NCI-H460 (cell line): ENCODE measurements at regions not wholly inside any gene's neighbourhood (a gene's known extent, or its start where the extent isn't known, plus 50 kb on each side); places are given as distances from the start of the nearest gene placed in this dataset.
"Not testable (repeated sequence)": the region's sequence is repeated elsewhere in the genome, so short reads cannot be mapped to it uniquely, and the experiment has no call there.

Experiments used
- DNase-seq: peaks from one replicate; pipeline ENCODE4 v3.0.0-alpha.2; 2016; ENCODE audit warnings: low read depth; ENCODE audit errors: extremely low read depth

DNA sequence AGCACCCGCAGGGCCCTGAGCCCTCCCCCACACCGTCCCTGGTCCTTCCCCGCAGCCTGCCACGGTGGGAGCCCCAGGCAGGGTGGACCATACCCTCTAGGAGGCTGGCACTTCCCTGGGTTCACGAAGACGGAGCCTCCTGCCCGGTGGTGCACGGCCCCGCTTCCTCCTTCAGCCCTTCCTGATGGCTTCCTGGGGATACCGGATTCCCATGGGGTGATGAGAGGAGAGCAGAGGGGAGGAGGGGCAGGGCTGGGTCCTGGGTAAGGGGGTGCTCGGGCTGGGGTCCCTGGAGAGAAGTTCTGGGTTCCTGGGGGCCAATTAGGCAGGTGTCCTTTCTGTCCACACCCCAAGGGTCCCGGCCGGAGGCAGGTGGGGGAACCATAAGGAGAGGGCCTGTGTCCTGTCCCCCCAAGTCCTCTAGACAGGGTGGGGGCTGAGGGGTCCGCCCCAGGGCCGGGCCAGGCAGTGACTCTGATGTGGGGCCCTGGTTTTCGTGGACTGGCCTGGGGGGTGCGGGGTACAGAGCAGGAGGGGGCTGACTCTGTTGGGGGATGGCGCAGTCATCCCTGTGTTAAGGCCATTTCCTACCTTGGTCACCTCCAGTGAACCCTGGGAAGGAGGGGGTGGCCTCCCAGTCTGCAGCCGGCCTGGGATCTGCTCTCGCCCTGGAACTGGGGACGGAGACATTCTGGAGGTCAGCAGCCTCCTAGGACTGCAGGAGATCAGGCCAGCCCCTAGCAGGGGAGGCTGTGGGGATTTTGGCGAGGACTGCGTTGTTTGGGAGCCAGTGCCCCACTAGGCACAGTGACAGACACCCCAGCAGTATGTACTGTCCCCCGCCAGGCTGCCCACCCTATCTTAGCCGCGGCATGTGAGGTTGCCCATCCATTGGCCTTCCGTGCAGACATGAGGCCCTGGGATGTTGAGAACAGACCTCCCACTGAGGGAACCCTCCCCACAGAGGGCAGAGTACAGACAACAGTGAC, 366.4 kb downstream of the TMEM121 start:
- not testable (repeated sequence) for DNase-seq

DNA sequence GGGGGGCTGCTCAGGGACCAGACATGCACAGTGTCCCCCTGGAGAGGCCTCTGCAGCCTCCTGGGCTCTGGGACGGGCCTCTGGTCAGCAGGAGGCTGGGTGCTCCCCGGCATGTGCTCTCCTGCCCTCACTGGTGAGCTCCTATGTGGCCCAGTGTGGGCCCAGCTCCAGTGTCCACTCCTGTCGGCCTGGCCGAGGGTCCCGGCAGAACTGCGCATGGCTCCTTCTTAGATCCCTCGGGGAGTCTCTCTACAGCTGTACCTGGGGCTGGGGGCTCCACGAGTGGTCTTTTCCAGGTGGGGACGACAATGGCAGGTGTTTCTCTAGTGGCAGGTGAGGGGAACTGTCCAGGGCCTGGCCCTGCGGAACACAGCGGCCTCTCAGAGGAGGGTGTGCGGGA, 367.3 kb downstream of the TMEM121 start:
- DNase-seq: not testable (repeated sequence)

DNA sequence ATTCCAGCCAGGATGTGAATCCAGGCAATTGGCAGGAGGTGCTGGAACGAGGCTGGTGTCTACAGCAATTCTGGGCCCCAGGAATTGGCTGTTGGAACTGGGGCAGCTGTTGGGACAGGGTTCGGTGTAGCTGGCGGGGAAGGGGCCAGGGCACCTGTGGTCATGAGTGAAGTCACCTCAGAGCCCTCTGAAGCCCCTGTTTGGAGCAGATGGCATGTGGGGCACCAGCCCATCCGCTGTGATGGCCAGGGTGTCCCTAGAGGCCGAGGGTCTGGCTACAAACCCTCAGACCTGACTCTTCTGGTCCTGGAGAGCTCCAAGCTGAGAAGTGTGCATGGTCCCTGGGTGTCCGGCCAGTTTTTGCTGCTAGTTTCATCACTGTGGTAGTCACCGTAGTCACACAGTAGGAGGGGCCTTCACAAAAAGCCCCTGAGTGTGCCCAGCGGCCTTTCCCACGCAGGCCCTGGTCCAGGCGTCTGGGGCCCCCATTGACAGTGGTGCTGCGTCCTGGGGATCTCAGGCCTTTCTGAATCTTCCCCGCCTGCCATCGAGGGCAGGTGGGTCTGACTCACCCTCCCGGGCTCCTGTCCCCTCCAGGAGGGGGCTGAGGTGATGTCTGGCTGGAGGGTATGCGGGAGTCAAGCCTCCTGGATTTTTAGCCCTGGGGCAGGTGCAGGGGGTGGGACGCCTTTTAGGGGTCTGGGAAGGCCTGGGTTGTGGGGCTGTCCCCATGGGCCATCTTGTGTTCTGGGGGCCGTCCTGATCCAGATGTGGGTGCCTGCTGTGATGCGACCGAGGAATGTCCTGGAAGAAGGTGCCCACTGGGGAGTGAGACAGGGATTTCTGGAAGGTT, 368.0 kb downstream of the TMEM121 start:
- no peak for DNase-seq

DNA sequence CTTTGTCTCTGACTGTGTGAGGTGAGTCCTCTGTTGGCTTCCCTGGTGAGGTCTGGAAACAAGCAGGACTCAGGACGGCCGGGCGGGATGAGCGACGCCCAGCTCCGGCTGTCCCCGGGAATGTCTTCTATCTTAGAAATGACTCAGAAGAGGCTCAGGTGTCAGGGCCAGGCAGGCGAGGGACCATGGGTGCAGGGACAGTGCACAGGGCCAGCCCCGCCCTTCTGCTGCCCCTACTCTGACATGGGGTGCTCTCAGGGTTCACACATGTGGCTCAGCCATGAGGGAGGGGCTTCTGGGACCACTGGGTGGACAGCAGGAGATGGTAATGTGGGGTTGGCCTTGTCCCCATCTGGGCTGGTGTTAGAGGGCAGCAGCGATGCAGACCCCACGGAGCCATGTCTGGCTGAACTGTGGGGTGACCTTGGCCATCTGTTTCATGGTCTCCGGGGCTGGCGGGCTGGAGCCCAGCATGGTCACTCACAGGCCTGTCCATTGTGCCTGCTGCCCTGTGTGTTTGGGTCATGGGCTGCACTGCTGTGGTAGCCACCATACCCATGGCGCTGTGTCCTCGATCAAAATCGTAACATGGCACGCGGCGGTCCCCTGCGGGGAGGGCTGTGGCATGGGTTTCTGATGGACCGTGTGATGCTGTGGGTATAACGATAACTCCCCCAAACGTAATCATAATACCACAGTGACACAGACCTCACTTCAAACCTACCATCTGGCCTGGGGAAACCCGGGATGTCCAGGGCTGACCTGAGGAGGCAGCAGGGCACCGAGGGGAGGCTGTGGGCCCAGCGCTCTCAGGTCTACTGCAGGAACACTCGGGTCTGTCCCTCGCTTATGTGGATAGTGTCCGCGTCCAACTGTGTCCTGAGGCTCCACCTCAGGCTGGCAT, 368.8 kb downstream of the TMEM121 start:
- no peak for DNase-seq

DNA sequence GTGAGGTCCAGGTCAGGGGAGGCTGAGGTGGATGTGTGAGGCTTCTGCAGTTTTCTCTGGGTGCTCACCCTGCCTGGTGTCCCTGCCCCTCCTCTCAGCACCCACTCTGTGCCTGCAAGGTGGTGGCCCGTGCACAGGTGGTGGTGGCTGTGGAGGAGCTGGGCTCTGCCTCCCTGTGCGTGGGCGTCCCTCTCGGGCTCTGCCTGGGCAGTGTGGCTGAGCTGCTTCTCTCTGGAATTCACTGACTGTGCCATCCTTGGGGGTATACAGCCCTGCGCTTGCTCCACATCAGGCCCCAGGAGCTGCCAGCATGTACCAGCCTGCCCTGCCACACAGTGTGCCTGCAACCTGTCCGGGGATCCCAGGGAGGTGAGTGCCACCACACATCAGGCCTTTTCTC, 369.8 kb downstream of the TMEM121 start:
- not testable (repeated sequence) for DNase-seq

DNA sequence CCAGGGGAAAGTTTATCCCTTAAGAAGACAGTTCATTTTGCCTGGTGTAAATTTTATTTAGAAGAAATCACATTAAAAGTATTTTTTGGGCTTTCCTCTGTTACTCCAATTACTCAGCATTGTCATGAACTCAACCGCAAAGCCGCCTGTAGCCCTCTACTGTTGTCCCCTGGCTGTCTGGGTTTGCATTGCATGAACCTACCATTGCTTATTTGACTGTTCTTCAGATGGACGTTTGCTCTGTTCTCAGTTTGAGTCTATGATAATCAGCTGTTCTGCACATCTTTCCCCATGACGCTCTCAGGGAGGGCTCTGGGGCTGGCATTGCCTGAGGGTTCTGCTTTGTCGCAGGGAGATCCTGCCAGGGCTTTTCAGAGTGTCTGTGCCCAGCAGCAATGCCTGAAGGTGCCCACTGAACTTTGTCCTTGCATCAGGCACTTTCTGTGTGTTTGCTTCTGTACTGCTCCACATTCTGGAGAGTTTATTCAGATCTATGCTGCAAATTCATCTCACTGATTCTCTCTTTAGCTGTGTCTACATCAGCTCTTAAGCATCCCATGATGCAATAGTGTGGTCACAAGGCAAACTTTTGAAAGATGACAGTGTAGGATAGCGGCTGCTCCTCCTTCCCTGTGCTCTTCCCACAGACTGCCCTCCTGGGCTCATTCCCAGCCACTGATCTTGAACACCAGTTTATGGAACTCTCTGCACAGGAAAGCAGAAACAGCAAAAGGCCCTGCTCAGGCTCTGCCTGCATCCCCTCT, 370.8 kb downstream of the TMEM121 start:
- peak; percentile 7 for DNase-seq

DNA sequence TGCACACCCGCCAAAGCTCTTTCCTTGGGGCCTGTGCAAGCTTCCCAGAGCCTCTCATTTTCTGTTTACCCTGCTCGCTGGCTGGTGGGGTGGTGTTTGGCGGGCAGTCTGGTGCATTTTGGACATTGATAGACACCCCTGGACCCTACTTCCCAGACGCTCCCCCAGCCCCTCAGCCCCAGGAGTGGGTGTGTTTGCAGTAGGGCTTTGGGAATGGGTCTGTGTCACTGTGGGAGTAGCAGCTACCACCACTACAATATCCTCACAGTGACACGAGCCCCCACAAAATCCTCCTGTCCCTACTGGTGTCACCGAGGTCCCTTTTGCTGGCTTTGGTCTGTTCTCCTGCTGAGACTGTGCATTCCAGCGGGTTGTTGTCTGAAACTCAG, 371.3 kb downstream of the TMEM121 start:
- DNase-seq: no peak

DNA sequence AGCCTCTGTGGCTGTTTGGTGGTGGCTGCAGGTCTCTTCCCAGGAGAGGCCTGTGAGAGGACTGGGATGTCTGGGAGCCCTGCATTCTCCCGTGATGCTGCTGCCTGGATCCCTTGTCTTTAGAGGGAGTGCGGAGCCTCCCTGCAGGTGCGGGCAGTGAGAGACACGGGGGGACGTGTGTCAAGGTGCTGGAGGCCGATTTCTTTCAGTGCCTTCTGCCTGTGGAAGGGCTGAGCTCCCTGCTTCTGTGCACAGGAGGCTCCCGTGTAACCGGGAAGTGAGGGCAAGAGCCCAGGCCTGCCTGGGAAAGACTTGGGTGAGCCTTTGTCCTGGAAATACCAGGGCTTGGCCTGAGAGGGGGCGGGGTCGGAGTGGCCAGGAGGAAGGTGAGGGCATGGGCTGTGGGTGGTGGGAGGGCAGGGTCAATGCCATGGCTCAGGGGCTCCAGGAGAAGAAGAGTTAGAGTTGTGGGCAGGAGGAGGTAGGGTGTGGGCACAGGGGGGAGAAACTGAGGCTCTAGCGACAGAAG, 372.2 kb downstream of the TMEM121 start:
- no peak for DNase-seq

DNA sequence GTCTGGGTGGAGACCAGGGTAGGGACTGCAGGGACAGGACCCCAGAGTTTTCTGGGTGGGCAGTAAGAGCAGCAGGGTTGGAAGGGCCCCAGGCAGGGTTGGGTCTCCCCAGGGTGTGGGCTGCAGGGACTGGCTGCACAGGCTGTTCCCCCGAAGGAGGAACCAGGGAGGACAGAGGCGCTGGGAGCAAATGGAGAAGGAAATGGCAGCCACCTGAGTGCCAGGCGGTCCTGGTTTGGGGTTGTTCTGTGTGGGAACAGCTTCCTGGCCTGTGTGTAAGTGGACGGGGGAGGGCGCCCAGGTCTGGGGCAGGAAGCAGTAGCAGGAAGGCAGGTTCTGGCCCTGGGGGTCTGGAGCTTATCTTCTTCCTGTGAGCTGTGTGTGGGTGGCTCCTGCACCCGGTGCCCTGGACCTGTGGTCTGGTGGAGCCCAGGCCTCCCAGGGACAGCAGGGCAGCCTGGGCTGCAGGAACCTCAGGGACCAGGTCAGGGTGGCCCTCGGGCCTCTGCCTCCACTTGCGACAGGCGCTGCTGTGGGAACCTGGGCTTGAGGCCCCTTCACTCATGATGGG, 372.8 kb downstream of the TMEM121 start:
- DNase-seq: no peak

DNA sequence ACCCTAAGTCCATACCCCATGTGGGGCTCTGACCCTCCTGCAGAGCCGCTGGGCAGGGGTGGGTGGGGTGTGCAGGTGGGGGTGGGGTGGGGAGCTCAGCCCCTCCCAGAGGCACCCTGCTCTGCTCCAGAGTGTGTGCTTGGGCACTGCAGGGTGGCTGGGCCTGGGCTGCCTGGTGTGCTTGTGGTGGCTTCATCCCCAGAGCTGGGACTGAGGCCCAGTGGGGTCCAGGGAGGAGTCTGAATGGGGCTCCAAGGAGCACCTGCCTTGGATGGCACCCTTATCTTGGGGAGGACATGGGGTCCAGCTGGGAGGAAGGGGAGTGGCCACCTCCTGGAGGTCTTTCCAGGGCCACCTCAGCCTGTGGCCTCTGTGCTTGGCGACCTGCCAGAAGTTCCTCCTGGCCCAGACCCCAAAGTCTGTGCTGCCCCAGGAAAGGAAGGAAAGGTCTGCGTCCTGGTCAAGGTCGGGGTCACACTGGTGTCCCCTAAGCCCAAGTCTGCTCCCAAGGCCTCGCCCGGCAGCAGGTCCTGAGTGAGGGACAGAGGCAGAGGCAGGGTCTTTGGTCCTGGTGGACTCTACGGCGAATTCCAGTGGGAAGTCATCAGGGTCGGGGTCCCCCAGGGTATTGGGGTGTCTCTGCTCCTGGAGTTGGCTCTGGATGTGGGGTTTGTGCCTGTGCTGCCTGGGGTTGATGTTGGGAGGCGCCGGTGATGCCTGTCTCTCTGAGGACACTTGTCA, 373.4 kb downstream of the TMEM121 start:
- DNase-seq: no peak

DNA sequence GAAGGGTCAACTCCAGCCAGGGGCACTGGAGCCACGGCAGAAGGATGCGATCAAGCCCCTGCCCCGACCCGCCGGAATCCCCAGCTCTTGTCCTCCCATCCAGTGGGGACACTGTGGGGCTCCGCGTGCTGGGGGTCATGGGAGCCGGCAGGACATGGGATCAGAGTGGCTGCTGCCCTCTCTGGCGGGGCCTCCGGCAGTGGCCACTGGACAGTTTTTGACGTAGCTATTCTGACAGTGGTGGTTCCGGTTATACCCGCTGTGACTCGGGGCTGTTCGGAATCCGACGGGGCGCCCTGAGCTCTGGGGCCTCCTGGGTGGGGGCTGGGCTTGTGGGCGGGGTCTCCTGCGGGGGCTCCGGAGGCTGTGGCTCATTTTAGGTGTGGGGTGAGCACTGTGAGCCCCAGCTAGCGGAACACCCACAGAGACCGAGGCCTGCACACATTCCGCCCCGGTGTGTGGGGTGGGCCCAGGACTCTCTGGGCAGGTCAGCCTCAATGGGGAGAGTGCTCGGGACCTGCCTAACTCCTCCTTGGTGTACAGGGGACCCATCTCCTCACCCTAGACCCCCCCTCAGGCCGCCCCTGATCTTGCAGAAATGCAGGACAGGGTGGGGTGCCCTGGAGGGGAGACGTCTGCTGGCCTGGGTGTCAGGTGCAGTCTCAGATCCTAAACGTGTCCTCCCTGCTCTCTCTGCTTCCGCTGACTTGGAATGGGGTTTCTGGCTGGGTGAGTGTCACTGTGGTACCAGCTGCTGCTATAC, 374.2 kb downstream of the TMEM121 start:
- DNase-seq: no peak

DNA sequence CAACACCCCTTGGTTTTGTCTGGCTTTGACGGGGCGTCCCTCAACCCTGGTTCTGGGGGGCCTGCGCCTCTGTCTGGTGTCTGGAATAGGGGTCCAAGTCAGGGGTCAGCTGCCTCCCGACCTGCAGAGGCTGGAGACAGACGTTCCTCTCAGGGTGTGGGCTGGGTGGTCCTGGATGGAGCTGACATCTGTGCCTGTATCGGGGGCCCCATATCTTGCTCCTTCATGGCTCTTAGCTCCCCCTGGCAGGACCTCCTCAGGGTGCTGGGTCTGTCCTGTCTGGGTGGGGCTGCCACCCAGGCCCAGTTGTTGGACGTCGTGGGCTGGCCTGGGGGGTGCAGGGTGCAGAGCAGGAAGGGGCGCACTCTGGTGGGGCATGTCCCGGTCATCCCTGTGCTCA, 374.8 kb downstream of the TMEM121 start:
- DNase-seq: no peak

DNA sequence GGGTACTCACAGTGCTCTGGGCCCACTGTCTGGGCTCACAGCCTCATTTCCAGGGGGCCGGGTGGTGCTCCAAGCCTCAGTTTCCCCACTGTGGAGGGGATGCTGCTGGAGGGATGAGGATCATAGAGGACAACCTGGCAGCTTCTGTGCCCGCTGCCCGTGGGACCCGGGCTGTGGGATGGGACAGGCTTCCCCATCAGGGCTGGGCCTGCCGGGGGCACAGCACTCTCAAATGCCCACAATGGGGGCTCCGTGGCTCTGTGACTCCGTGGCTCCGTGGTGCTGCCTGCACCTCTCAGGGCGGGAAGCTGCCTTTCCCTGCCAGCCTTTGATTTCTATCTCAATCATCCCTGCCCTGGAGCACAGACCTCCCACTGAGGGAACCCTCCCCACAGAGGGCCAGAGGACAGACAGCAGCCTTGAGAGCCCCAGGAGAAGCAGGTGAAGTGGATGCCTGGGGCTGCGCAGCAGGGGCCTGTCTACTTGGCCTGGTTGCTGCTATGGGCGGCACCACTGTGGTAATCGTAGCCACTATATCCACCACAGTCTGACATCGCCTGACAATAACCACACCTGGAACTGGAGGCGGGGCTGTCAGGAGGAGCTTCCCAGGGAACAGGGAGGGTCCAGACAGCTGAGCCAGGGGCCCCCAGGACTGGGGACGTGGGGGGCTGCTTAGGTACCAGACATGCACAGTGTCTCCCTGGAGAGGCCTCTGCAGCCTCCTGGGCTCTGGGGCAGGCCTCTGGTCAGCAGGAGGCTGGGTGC, 375.9 kb downstream of the TMEM121 start:
- DNase-seq: no peak

DNA sequence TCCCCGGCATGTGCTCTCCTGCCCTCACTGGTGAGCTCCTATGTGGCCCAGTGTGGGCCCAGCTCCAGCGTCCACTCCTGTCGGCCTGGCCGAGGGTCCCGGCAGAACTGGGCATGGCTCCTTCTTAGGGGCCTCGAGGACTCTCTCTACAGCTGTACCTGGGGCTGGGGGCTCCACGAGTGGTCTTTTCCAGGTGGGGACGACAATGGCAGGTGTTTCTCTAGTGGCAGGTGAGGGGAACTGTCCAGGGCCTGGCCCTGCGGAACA, 376.4 kb downstream of the TMEM121 start:
- not testable (repeated sequence) for DNase-seq

DNA sequence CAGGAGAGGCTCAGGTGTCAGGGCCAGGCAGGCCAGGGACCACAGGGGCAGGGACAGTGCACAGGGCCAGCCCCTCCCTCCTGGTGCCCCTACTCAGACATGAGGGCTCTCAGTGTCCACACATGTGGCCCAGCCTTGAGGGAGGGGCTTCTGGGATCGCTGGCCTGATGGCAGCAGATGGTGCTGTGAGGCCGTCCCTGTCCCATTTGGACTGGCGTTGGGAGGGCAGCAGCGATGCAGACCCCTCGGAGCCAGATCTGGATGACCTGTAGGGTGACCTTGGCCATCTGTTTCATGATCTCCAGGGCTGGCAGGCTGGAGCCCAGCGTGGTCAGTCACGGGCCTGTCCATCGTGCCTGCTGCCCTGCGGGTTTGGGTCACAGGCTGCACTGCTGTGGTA, 377.6 kb downstream of the TMEM121 start:
- DNase-seq: no peak

DNA sequence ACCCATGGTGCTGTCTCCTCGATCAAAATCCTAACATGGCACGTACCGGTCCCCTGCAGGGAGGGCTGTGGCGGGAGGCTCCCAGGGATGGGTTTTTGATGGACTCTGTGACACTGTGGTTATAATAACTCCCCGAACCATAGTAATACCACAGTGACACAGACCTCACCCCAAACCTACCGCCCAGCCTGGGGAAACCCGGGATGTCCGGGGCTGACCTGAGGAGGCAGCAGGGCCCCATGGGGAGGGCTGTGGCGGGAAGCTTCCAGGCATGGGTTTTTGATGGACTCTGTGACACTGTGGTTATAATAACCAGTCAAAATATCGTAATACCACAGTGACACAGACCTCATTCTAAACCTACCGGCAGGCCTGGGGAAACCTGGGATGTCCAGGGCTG, 378.0 kb downstream of the TMEM121 start:
- no peak for DNase-seq

DNA sequence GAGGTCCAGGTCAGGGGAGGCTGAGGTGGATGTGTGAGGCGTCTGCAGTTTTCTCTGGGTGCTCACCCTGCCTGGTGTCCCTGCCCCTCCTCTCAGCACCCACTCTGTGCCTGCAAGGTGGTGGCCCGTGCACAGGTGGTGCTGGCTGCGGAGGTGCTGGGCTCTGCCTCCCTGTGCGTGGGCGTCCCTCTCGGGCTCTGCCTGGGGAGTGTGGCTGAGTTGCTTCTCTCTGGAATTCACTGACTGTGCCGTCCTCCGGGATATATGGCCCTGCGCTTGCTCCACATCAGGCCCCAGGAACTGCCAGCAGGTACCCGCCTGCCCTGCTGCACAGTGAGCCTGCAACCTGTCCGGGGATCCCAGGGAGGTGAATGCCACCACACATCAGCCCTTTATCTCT, 379.1 kb downstream of the TMEM121 start:
- no peak for DNase-seq
